H9 (cell line): ENCODE measurements at regions not wholly inside any gene's neighbourhood (a gene's known extent, or its start where the extent isn't known, plus 50 kb on each side); places are given as distances from the start of the nearest gene placed in this dataset.

Experiments used
- DNase-seq: peaks from one replicate; pipeline ENCODE4 v3.0.0-alpha.2; 2017
- H2AFZ ChIP-seq: one replicate; pipeline ENCODE4 v1.6.1; 2013; ENCODE audit warnings: mild to moderate bottlenecking, low read length, control low read depth, moderate library complexity
- H2AK5ac ChIP-seq: 2 replicates; pipeline ENCODE4 v1.6.1; 2013; ENCODE audit warnings: low read length, control low read depth, mixed read lengths; ENCODE audit not compliant: insufficient read length
- H2BK120ac ChIP-seq: one replicate; pipeline ENCODE4 v1.6.1; 2013; ENCODE audit warnings: low read depth, mild to moderate bottlenecking, low read length, control low read depth, inconsistent platforms; ENCODE audit not compliant: poor library complexity, severe bottlenecking
- H2BK12ac ChIP-seq: 2 replicates; pipeline ENCODE4 v1.6.1; 2013; ENCODE audit warnings: low read length, control low read depth, mixed read lengths, low read depth; ENCODE audit not compliant: insufficient read length
- H2BK15ac ChIP-seq: 2 replicates; pipeline ENCODE4 v1.6.1; 2013; ENCODE audit warnings: low read depth, low read length, control low read depth
- H2BK20ac ChIP-seq: one replicate; pipeline ENCODE4 v1.6.1; 2013; ENCODE audit warnings: low read depth, mild to moderate bottlenecking, low read length, control low read depth, inconsistent platforms; ENCODE audit not compliant: poor library complexity, severe bottlenecking
- H2BK5ac ChIP-seq: 2 replicates; pipeline ENCODE4 v1.6.1; 2013; ENCODE audit warnings: low read length, control low read depth, mixed read lengths; ENCODE audit not compliant: insufficient read length
- H3K14ac ChIP-seq: 2 replicates; pipeline ENCODE4 v1.6.1; 2013; ENCODE audit warnings: low read length, control low read depth; ENCODE audit not compliant: insufficient read depth
- H3K18ac ChIP-seq: 2 replicates; pipeline ENCODE4 v1.6.1; 2013; ENCODE audit warnings: low read depth, mild to moderate bottlenecking, mixed read lengths, low read length, control low read depth; ENCODE audit not compliant: insufficient read length
- H3K23ac ChIP-seq: 2 replicates; pipeline ENCODE4 v1.6.1; 2013; ENCODE audit warnings: low read length, control low read depth, mixed read lengths, low read depth; ENCODE audit not compliant: insufficient read length
- H3K23me2 ChIP-seq: 2 replicates; pipeline ENCODE4 v1.6.1; 2013; ENCODE audit warnings: low read depth, mild to moderate bottlenecking, mixed read lengths, low read length, control low read depth; ENCODE audit not compliant: insufficient read length, poor library complexity, severe bottlenecking
- H3K27ac ChIP-seq: 2 replicates; pipeline ENCODE4 v1.5.1; 2013; ENCODE audit warnings: low read length, control low read depth, mixed read lengths, low read depth; ENCODE audit not compliant: insufficient read length
- H3K27me3 ChIP-seq: 2 replicates; pipeline ENCODE4 v1.6.1; 2013; ENCODE audit warnings: low read length, control low read depth, inconsistent platforms; ENCODE audit not compliant: insufficient read depth
- H3K4ac ChIP-seq: 2 replicates; pipeline ENCODE4 v1.6.1; 2013; ENCODE audit warnings: low read depth, mild to moderate bottlenecking, control low read depth, inconsistent platforms, low read length, moderate library complexity
- H3K4me1 ChIP-seq: 2 replicates; pipeline ENCODE4 v1.6.1; 2013; ENCODE audit warnings: low read length, control low read depth, inconsistent platforms; ENCODE audit not compliant: insufficient read depth
- H3K4me2 ChIP-seq: 2 replicates; pipeline ENCODE4 v1.6.1; 2013; ENCODE audit warnings: low read length, control low read depth, mixed read lengths; ENCODE audit not compliant: insufficient read length, insufficient read depth
- H3K56ac ChIP-seq: 2 replicates; pipeline ENCODE4 v1.6.1; 2013; ENCODE audit warnings: low read depth, mild to moderate bottlenecking, mixed read lengths, low read length, control low read depth; ENCODE audit not compliant: insufficient read length
- H3K79me1 ChIP-seq: 2 replicates; pipeline ENCODE4 v1.6.1; 2013; ENCODE audit warnings: low read depth, mild to moderate bottlenecking, moderate library complexity, low read length, control low read depth, inconsistent platforms; ENCODE audit not compliant: insufficient read depth, poor library complexity, severe bottlenecking
- H3K79me2 ChIP-seq: 2 replicates; pipeline ENCODE4 v1.6.1; 2013; ENCODE audit warnings: low read length, control low read depth, inconsistent platforms; ENCODE audit not compliant: insufficient read depth
- H3K9ac ChIP-seq: 2 replicates; pipeline ENCODE4 v1.6.1; 2013; ENCODE audit warnings: low read length, control low read depth, mixed read lengths; ENCODE audit not compliant: insufficient read length; ENCODE audit errors: extremely low read depth
- H3K9me3 ChIP-seq: one replicate; pipeline ENCODE4 v1.6.1; 2013; ENCODE audit warnings: low read depth, low read length, inconsistent platforms; ENCODE audit not compliant: control insufficient read depth
- H3T11ph ChIP-seq: one replicate; pipeline ENCODE4 v1.6.1; 2013; ENCODE audit warnings: mild to moderate bottlenecking, low read length, control low read depth, inconsistent platforms
- H4K20me1 ChIP-seq: one replicate; pipeline ENCODE4 v1.6.1; 2013; ENCODE audit not compliant: control insufficient read depth, insufficient read length, insufficient read depth
- H4K5ac ChIP-seq: 2 replicates; pipeline ENCODE4 v1.6.1; 2013; ENCODE audit warnings: low read depth, mild to moderate bottlenecking, mixed read lengths, low read length, control low read depth; ENCODE audit not compliant: insufficient read length
- H4K8ac ChIP-seq: replicated peaks from 2 replicates; pipeline ENCODE4 v1.6.1; 2013; ENCODE audit warnings: low read length, control low read depth, mixed read lengths, low read depth; ENCODE audit not compliant: insufficient read length
- H4K91ac ChIP-seq: 2 replicates; pipeline ENCODE4 v1.6.1; 2013; ENCODE audit warnings: low read depth, mild to moderate bottlenecking, moderate library complexity, mixed read lengths, low read length, control low read depth; ENCODE audit not compliant: insufficient read length
- H3K27ac Mint-ChIP-seq, 3 experiments: 2 replicates in 2 of 3; 3 replicates in 1 of 3; pipeline ENCODE4 v1.8.0; 2020 to 2021; ENCODE audit warnings: mixed read lengths in 3 of 3, mild to moderate bottlenecking in 1 of 3, moderate library complexity in 1 of 3
- H3K27me3 Mint-ChIP-seq: 2 replicates; pipeline ENCODE4 v1.8.0; 2021; ENCODE audit warnings: low read depth, mild to moderate bottlenecking, moderate library complexity, mixed read lengths
- H3K36me3 Mint-ChIP-seq, 3 experiments: 2 replicates in 2 of 3; 3 replicates in 1 of 3; pipeline ENCODE4 v1.8.0; 2020 to 2021; ENCODE audit warnings: low read depth in 3 of 3, mixed read lengths in 3 of 3; ENCODE audit not compliant: insufficient read depth in 1 of 3
- H3K4me1 Mint-ChIP-seq, 2 experiments: 2 replicates each; pipeline ENCODE4 v1.8.0; 2020; ENCODE audit warnings: mixed read lengths in 2 of 2
- H3K4me3 Mint-ChIP-seq, 2 experiments: 2 replicates in 1 of 2; 3 replicates in 1 of 2; pipeline ENCODE4 v1.8.0; 2020 to 2021; ENCODE audit warnings: mild to moderate bottlenecking in 2 of 2, mixed read lengths in 2 of 2, moderate library complexity in 1 of 2
- H3K9me3 Mint-ChIP-seq, 2 experiments: 2 replicates in 1 of 2; 3 replicates in 1 of 2; pipeline ENCODE4 v1.8.0; 2020; ENCODE audit warnings: mild to moderate bottlenecking in 2 of 2, mixed read lengths in 2 of 2, moderate library complexity in 1 of 2
- whole genome bisulfite sequencing: extraction: QIAGEN DNeasy Blood & Tissue Kit; methylation state at CpG from one replicate; pipeline ENCODE4 v1.1.7; 2013; ENCODE audit warnings: missing lambda C conversion rate, low lambda C conversion rate, mixed read lengths; ENCODE audit not compliant: insufficient read length; ENCODE audit errors: extremely low coverage; 5-methylcytosine and 5-hydroxymethylcytosine counted together
- TF ChIP-seq, protein P1 (sequence below): fragments of 200-600 bp; sonication (generic); conservative IDR thresholded peaks from 3 replicates; pipeline ENCODE4 v1.8.0; 2021; ENCODE audit warnings: antibody characterized with exemption, mild to moderate bottlenecking

DNA sequence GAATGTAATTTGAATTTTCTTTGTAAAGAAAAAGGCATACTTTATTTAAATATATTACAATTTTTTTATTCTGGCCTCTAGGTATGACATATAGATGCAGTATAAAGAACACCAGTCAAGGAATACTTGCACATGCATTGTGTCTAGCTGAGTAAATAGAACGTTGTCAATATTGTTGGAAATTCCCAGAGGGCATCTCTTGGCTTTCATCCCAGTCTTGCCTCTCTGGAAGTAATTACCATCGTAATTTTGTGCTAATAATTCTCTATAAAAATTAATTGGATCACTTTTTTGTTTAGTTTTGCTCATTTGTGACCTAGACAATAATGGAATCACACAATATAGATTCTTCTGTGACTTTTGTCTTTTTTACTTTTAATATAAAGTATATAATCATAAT is 1052.3 kb upstream of the CELF2 start:
- Histone ChIP-seq H3K4ac (no peak overlapping the region), H3K79me1 (no peaks in the 10 kb centered on the region), H3K56ac (no peak overlapping the region), H3K23ac (no peak overlapping the region), H4K20me1 (no peaks in the 10 kb centered on the region), H2BK15ac (no peak overlapping the region), H3K14ac (no peak overlapping the region), H4K91ac (no peak overlapping the region), H2BK20ac (no peak overlapping the region), H4K8ac (no peak overlapping the region), H3K27me3 (no peaks in the 10 kb centered on the region), H3K18ac (no peak overlapping the region), H3K79me2 (no peaks in the 10 kb centered on the region), H3K27ac (no peak overlapping the region), H3K9ac (no peak overlapping the region), H3K23me2 (no peaks in the 10 kb centered on the region), H2AFZ (no peak overlapping the region), H2BK5ac (no peak overlapping the region), H3T11ph (no peak overlapping the region), H2BK12ac (no peak overlapping the region), H2BK120ac (no peak overlapping the region), H3K4me1 (no peaks in the 10 kb centered on the region), H4K5ac (no peak overlapping the region), H3K4me2 (no peak overlapping the region), H3K9me3 (no peaks in the 10 kb centered on the region), H2AK5ac (no peak overlapping the region)
- Mint-ChIP-seq H3K4me1 (no peaks in the 10 kb centered on the region), H3K27ac (no peak overlapping the region), H3K27me3 (no peaks in the 10 kb centered on the region), H3K4me3 (no peak overlapping the region), H3K36me3 (no peaks in the 10 kb centered on the region; a peak in 1 of 7 replicates), H3K9me3 (peaks cover 0 to 3% of the 10 kb centered on the region in 2 experiments; a peak in 1 of 5 replicates)
- TF ChIP-seq, protein P1, sequence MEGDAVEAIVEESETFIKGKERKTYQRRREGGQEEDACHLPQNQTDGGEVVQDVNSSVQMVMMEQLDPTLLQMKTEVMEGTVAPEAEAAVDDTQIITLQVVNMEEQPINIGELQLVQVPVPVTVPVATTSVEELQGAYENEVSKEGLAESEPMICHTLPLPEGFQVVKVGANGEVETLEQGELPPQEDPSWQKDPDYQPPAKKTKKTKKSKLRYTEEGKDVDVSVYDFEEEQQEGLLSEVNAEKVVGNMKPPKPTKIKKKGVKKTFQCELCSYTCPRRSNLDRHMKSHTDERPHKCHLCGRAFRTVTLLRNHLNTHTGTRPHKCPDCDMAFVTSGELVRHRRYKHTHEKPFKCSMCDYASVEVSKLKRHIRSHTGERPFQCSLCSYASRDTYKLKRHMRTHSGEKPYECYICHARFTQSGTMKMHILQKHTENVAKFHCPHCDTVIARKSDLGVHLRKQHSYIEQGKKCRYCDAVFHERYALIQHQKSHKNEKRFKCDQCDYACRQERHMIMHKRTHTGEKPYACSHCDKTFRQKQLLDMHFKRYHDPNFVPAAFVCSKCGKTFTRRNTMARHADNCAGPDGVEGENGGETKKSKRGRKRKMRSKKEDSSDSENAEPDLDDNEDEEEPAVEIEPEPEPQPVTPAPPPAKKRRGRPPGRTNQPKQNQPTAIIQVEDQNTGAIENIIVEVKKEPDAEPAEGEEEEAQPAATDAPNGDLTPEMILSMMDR, result no peak
- DNase-seq, result no peak
- no CpG with 5 or more reads among the region's 2 CpGs for WGBS
